ENCODE measurements at regions not wholly inside any gene's neighbourhood (a gene's known extent, or its start where the extent isn't known, plus 50 kb on each side); places are given as distances from the start of the nearest gene placed in this dataset.

DNA sequence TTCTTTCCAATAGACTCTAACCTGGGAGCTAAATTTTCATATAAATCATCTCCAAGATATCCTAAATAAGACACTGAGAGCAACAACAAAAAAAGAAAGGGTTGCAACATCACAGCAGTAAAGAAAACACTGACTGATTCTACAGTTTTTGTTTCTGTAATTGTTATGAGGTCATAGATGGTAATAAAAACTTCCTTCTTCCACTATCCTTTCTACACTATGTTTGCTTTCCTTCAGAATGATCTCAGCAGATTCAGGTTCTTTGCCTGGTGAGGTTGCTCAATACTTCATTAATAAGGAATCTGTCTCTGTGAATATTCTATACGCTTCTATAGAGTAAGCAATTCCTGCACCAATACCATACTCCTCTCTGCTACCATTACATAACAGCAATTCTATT is 835.6 kb upstream of the GRAMD2B start:
- DNase-seq (ENCODE audit: low read depth), result no peak
- TF ChIP-seq, protein P1, sequence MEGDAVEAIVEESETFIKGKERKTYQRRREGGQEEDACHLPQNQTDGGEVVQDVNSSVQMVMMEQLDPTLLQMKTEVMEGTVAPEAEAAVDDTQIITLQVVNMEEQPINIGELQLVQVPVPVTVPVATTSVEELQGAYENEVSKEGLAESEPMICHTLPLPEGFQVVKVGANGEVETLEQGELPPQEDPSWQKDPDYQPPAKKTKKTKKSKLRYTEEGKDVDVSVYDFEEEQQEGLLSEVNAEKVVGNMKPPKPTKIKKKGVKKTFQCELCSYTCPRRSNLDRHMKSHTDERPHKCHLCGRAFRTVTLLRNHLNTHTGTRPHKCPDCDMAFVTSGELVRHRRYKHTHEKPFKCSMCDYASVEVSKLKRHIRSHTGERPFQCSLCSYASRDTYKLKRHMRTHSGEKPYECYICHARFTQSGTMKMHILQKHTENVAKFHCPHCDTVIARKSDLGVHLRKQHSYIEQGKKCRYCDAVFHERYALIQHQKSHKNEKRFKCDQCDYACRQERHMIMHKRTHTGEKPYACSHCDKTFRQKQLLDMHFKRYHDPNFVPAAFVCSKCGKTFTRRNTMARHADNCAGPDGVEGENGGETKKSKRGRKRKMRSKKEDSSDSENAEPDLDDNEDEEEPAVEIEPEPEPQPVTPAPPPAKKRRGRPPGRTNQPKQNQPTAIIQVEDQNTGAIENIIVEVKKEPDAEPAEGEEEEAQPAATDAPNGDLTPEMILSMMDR (conservative IDR thresholded peaks at IDR 0.05; ENCODE audit: low read length), result no peak

DNA sequence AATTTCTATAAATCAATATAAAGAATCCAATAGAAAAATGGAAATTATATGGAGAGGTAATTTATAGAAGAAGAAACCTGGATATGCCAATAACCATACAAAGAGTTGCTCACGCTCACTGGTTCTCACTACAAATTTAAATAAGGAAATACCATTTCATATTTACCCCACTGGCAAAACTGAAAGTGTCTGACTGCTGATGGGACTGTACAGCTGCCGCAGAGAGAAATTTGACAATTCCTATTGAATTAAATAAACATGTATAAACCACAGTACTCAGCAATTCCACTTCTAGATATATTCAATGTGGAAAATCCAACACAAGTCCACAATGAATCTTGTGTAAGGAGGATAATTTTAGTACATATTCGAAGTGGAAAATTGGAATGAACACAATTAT is 830.4 kb upstream of the GRAMD2B start:
- no peak for DNase-seq (ENCODE audit: low read depth)
- H3K4me3 ChIP-seq (ENCODE audit: low read length), result no peak overlapping the region
- TF ChIP-seq, protein P1 (conservative IDR thresholded peaks at IDR 0.05; ENCODE audit: low read length), result no peak

More for the DNA sequence above, 835.6 kb upstream of the GRAMD2B start:
- H3K4me3 ChIP-seq (ENCODE audit: low read length), result no peak overlapping the region

DNA sequence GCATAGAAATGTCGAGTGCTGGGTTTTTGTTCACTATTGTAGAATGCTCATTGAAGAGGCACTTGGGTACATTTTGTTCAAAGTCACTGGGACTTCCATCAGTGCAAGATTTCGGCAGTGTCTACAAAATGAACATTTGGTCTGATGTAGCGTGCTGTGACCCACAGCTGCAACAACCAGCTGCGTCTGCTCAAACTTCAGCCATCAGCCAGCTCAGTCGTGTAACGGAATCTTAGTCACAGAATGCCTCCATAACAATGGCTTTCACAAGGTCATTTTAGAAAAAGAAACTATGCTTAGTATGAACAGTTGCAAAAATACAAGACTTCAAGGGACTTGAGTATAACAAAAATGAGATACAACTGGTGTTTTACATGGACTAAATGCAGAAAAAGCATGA is 828.1 kb upstream of the GRAMD2B start:
- no peak overlapping the region for H3K4me3 ChIP-seq (ENCODE audit: low read length)
- TF ChIP-seq, protein P1 (conservative IDR thresholded peaks at IDR 0.05; ENCODE audit: low read length), result no peak
- peak; percentile 22 for DNase-seq (ENCODE audit: low read depth)

DNA sequence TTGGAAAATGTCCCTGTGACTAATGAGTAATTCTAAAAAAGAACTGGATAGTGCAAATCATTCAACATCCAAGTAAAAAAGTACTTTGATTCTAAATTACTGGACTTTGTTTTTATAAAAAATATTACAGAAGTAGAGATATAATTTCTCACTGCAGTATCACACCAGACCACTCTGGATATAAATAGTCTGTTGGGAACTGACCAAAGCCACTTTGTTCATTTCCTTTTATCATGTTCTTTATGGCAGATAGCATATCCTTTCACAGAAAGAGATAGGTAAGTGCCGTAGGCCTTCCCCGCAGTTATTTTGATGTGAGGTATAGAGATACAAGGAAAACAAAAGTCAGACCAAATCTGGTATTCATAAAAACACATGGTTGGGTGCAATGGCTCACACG is 827.4 kb upstream of the GRAMD2B start:
- TF ChIP-seq, protein P1 (conservative IDR thresholded peaks at IDR 0.05; ENCODE audit: low read length), result no peak
- no peak overlapping the region for H3K4me3 ChIP-seq (ENCODE audit: low read length)

DNA sequence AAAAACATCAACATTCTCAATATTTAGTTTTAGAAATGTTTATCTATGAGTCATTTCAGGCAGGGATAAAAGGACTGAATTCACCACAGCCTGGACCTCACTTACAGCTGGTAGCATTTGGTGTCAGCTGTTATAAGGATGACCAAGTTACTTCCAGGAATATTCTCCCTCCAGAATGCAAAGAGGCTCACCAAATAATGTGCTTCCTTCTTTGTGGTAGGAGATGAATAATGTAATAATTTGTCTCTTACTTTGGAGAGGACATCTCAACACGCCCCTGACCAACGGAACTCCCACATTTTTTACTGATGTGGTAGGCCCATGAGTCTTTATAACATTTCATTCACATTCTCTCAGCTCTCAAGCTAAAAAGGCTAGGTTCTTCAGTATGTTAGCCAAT is 825.9 kb upstream of the GRAMD2B start:
- TF ChIP-seq, protein P1 (conservative IDR thresholded peaks at IDR 0.05; ENCODE audit: low read length), result no peak
- peak; percentile 27 for DNase-seq (ENCODE audit: low read depth)

More for the DNA sequence above, 827.4 kb upstream of the GRAMD2B start:
- DNase-seq (ENCODE audit: low read depth), result no peak

DNA sequence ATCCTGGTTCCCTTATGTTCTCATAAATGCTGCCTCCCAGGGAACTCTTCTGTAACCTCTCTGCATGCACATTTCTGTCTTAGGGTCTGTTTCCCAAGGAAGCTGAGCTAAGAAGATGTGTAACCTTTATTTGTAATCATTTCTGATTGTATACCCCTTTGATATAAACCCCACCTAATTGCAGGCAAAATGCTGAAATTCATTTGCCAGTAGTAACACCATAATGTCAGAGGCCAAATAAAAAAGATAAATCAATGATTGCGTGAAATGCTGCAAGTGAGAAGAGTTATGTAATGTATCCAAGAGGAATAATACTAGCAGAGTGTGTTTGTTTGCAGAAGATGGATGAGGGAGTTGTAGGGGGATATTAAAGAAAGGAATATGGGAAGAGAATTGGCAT is 822.6 kb upstream of the GRAMD2B start:
- no peak overlapping the region for H3K4me3 ChIP-seq (ENCODE audit: low read length)
- TF ChIP-seq, protein P1 (conservative IDR thresholded peaks at IDR 0.05; ENCODE audit: low read length), result no peak
- DNase-seq (ENCODE audit: low read depth), result no peak

More for the DNA sequence above, 825.9 kb upstream of the GRAMD2B start:
- H3K4me3 ChIP-seq (ENCODE audit: low read length), result no peak overlapping the region

DNA sequence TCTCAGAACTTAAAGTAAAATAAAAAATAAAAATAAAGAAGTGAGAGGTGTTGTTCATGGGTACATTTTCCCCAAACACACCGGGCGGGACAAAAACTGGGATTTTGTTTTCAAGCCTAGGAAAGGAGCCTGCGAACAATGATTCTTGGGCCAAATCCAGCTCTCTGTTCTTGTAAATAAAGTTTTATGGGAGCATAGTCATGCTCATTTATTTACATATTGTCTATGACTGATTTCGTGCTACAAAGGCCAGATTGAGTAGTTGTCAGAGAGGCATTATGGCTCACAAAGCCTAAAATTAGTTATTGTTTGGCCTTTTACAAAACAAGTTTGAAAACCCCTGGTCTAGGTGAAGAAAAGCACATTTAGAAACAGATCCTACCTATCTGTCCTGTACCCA is 821.0 kb upstream of the GRAMD2B start:
- no peak overlapping the region for H3K4me3 ChIP-seq (ENCODE audit: low read length)
- DNase-seq (ENCODE audit: low read depth), result no peak
- TF ChIP-seq, protein P1 (conservative IDR thresholded peaks at IDR 0.05; ENCODE audit: low read length), result no peak
